WTC11 (cell line): ENCODE measurements at regions not wholly inside any gene's neighbourhood (a gene's known extent, or its start where the extent isn't known, plus 50 kb on each side); places are given as distances from the start of the nearest gene placed in this dataset.

Experiments
- ATAC-seq: fragments of 200-7000 bp; cut with Tn5 transposase; 2 replicates; pipeline ENCODE4 v1.10.0; 2021; ENCODE audit warnings: mild to moderate bottlenecking, moderate library complexity
- CTCF ChIA-PET: fragments of 300-600 bp; sonication (Branson Sonifier 250); formaldehyde crosslinking; loops from one replicate; lab custom pipeline; 2021; ENCODE audit warnings: antibody characterized with exemption; lab: Charles Lee
- POLR2A ChIA-PET: fragments of 350-600 bp; sonication (Branson Sonifier 250); formaldehyde crosslinking; loops from one replicate; lab custom pipeline; 2021; ENCODE audit warnings: antibody characterized with exemption; lab: Charles Lee
- DNase-seq: peaks from one replicate; pipeline ENCODE4 v3.0.0; 2021; ENCODE audit warnings: low spot score
- H3K27ac Mint-ChIP-seq: 2 replicates; pipeline ENCODE4 v1.8.0; 2021; ENCODE audit warnings: mixed read lengths
- H3K27me3 Mint-ChIP-seq: 2 replicates; pipeline ENCODE4 v1.8.0; 2021; ENCODE audit warnings: low read depth, mild to moderate bottlenecking, moderate library complexity, mixed read lengths
- H3K36me3 Mint-ChIP-seq: 2 replicates; pipeline ENCODE4 v1.8.0; 2021; ENCODE audit warnings: mixed read lengths
- H3K4me1 Mint-ChIP-seq: 2 replicates; pipeline ENCODE4 v1.8.0; 2022; ENCODE audit warnings: mixed read lengths
- H3K4me3 Mint-ChIP-seq: 2 replicates; pipeline ENCODE4 v1.8.0; 2021; ENCODE audit warnings: mild to moderate bottlenecking, moderate library complexity, mixed read lengths
- H3K9me3 Mint-ChIP-seq: 2 replicates; pipeline ENCODE4 v1.8.0; 2021; ENCODE audit warnings: mixed read lengths
- HMGA2 ChIP-seq: fragments of 250-450 bp; sonication (Bioruptor Pico); IDR thresholded peaks from 2 replicates; pipeline ENCODE4 v1.4.0; 2021; ENCODE audit warnings: mild to moderate bottlenecking, moderate library complexity
- IRF2 ChIP-seq: sonication (generic); formaldehyde crosslinking; IDR thresholded peaks from 2 replicates; pipeline ENCODE4 v1.8.0; 2022; ENCODE audit warnings: low read depth, missing genetic modification reagents, borderline replicate concordance
- JUN ChIP-seq: sonication (generic); formaldehyde crosslinking; IDR thresholded peaks from 2 replicates; pipeline ENCODE4 v1.8.0; 2023; ENCODE audit warnings: mild to moderate bottlenecking, missing genetic modification reagents
- NR3C1 ChIP-seq: sonication (generic); formaldehyde crosslinking; conservative IDR thresholded peaks from 2 replicates; pipeline ENCODE4 v1.8.1; 2023; ENCODE audit warnings: low read depth, mild to moderate bottlenecking, missing genetic modification reagents
- PRRX2 ChIP-seq: fragments of 250-450 bp; sonication (Bioruptor Pico); IDR thresholded peaks from 2 replicates; pipeline ENCODE4 v1.8.0; 2021; ENCODE audit warnings: mild to moderate bottlenecking
- RORB ChIP-seq: fragments of 250-450 bp; sonication (Bioruptor Pico); IDR thresholded peaks from 2 replicates; pipeline ENCODE4 v1.9.0; 2021; ENCODE audit warnings: mild to moderate bottlenecking
- ZNF121 ChIP-seq: sonication (generic); formaldehyde crosslinking; IDR thresholded peaks from 2 replicates; pipeline ENCODE4 v1.8.0; 2023; ENCODE audit warnings: missing genetic modification reagents
- ZNF317 ChIP-seq: sonication (generic); formaldehyde crosslinking; IDR thresholded peaks from 2 replicates; pipeline ENCODE4 v1.8.1; 2023; ENCODE audit warnings: low read depth, mild to moderate bottlenecking, moderate library complexity, missing genetic modification reagents, borderline replicate concordance
- ZNF396 ChIP-seq: fragments of 250-450 bp; sonication (Bioruptor Pico); IDR thresholded peaks from 2 replicates; pipeline ENCODE4 v1.8.0; 2021; ENCODE audit warnings: mild to moderate bottlenecking, moderate library complexity, borderline replicate concordance
- TF ChIP-seq, protein P1 (sequence below): fragments of 200-600 bp; IDR thresholded peaks from 2 replicates; pipeline ENCODE4 v1.8.0; 2022; ENCODE audit warnings: antibody characterized with exemption
- TF ChIP-seq, protein P2 (sequence below): sonication (generic); formaldehyde crosslinking; IDR thresholded peaks from 2 replicates; pipeline ENCODE4 v1.8.0; 2022; ENCODE audit warnings: mild to moderate bottlenecking, missing genetic modification reagents
- TF ChIP-seq, protein P3 (sequence below): sonication (generic); formaldehyde crosslinking; IDR thresholded peaks from 2 replicates; pipeline ENCODE4 v1.8.1; 2022; ENCODE audit warnings: missing genetic modification reagents, borderline replicate concordance
- TF ChIP-seq, protein P4 (sequence below): sonication (generic); formaldehyde crosslinking; IDR thresholded peaks from 2 replicates; pipeline ENCODE4 v1.8.1; 2022; ENCODE audit warnings: low read depth, missing genetic modification reagents, borderline replicate concordance
- TF ChIP-seq, protein P5 (sequence below): sonication (generic); formaldehyde crosslinking; IDR thresholded peaks from 2 replicates; pipeline ENCODE4 v1.8.0; 2023; ENCODE audit warnings: mild to moderate bottlenecking, missing genetic modification reagents
- TF ChIP-seq, protein P6 (sequence below): sonication (generic); formaldehyde crosslinking; IDR thresholded peaks from 2 replicates; pipeline ENCODE4 v1.8.1; 2023; ENCODE audit warnings: mild to moderate bottlenecking, missing genetic modification reagents, borderline replicate concordance
- TF ChIP-seq, protein P7 (sequence below): sonication (generic); formaldehyde crosslinking; conservative IDR thresholded peaks from 2 replicates; pipeline ENCODE4 v1.8.1; 2023; ENCODE audit warnings: mild to moderate bottlenecking, low read depth, missing genetic modification reagents, moderate library complexity
- TF ChIP-seq, protein P8 (sequence below): sonication (generic); formaldehyde crosslinking; IDR thresholded peaks from 2 replicates; pipeline ENCODE4 v1.8.0; 2023; ENCODE audit warnings: missing genetic modification reagents

DNA sequence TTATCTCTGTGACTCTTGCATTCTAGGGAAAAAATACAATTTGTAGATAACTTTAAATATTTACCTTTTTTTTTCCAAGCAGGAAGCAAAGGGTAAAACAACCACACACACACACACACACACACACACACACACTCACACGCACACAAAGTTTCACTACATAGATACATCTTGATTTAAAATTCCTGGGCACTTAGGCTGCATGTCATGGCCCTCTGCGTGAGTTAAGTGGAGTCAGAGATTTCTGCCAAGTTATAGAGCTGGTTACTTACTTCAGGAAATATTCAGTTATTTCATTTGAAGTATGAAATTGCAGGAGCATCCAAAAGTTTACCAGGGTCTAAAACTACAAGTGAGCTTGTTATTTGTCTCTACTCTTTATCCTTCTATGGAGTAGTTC, 612.0 kb downstream of the IRS1 start:
- no peak overlapping the region for H3K4me3 Mint-ChIP-seq
- no peak overlapping the region for H3K27ac Mint-ChIP-seq
- TF ChIP-seq ZNF121 (CRISPR knock-in tag), result no peak
- no peak for TF ChIP-seq PRRX2 (CRISPR knock-in tag)
- POLR2A ChIA-PET, result no interaction called here
- H3K27me3 Mint-ChIP-seq, result no peaks in the 10 kb centered on the region
- CTCF ChIA-PET, result interaction anchor here (1.1 kb wide), 1 partner anchor 28 kb away, joined by 4 read pairs; no protein-coding TSS in a partner anchor
- H3K36me3 Mint-ChIP-seq, result no peaks in the 10 kb centered on the region
- peaks cover 15% of the 10 kb centered on the region for H3K4me1 Mint-ChIP-seq
- H3K9me3 Mint-ChIP-seq, result no peaks in the 10 kb centered on the region
- no peak for DNase-seq
- no peak for ATAC-seq

DNA sequence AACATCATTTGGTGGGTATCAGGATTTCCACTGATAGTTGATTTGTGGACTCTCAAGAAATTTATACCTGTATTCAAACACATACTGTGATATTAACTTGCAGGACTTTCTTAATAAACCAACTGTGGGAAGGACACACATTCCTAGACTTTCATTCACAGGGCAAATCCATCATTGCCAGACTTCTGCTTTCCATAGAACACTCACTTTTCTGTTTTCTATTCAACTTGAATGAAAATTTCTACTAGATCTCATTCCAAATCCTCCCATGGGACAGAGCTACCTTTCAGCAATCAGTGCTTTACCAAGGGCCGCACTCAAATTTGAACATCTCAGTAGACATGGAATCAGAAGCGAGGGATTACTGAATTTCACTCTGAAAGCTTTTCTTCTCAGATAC, 612.5 kb downstream of the IRS1 start:
- Mint-ChIP-seq H3K27me3 (no peaks in the 10 kb centered on the region), H3K4me1 (peaks cover 15% of the 10 kb centered on the region), H3K27ac (no peak overlapping the region), H3K4me3 (no peak overlapping the region), H3K9me3 (no peaks in the 10 kb centered on the region), H3K36me3 (no peaks in the 10 kb centered on the region)
- CTCF ChIA-PET, result interaction anchor here (1.1 kb wide), 1 partner anchor 28 kb away, joined by 4 read pairs; no protein-coding TSS in a partner anchor
- no peak for ATAC-seq
- DNase-seq, result no peak
- POLR2A ChIA-PET, result no interaction called here
- TF ChIP-seq, protein P1, sequence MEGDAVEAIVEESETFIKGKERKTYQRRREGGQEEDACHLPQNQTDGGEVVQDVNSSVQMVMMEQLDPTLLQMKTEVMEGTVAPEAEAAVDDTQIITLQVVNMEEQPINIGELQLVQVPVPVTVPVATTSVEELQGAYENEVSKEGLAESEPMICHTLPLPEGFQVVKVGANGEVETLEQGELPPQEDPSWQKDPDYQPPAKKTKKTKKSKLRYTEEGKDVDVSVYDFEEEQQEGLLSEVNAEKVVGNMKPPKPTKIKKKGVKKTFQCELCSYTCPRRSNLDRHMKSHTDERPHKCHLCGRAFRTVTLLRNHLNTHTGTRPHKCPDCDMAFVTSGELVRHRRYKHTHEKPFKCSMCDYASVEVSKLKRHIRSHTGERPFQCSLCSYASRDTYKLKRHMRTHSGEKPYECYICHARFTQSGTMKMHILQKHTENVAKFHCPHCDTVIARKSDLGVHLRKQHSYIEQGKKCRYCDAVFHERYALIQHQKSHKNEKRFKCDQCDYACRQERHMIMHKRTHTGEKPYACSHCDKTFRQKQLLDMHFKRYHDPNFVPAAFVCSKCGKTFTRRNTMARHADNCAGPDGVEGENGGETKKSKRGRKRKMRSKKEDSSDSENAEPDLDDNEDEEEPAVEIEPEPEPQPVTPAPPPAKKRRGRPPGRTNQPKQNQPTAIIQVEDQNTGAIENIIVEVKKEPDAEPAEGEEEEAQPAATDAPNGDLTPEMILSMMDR, result no peak
- TF ChIP-seq, protein P2, sequence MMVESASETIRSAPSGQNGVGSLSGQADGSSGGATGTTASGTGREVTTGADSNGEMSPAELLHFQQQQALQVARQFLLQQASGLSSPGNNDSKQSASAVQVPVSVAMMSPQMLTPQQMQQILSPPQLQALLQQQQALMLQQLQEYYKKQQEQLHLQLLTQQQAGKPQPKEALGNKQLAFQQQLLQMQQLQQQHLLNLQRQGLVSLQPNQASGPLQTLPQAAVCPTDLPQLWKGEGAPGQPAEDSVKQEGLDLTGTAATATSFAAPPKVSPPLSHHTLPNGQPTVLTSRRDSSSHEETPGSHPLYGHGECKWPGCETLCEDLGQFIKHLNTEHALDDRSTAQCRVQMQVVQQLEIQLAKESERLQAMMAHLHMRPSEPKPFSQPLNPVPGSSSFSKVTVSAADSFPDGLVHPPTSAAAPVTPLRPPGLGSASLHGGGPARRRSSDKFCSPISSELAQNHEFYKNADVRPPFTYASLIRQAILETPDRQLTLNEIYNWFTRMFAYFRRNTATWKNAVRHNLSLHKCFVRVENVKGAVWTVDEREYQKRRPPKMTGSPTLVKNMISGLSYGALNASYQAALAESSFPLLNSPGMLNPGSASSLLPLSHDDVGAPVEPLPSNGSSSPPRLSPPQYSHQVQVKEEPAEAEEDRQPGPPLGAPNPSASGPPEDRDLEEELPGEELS (CRISPR knock-in tag), result no peak
- TF ChIP-seq, protein P3, sequence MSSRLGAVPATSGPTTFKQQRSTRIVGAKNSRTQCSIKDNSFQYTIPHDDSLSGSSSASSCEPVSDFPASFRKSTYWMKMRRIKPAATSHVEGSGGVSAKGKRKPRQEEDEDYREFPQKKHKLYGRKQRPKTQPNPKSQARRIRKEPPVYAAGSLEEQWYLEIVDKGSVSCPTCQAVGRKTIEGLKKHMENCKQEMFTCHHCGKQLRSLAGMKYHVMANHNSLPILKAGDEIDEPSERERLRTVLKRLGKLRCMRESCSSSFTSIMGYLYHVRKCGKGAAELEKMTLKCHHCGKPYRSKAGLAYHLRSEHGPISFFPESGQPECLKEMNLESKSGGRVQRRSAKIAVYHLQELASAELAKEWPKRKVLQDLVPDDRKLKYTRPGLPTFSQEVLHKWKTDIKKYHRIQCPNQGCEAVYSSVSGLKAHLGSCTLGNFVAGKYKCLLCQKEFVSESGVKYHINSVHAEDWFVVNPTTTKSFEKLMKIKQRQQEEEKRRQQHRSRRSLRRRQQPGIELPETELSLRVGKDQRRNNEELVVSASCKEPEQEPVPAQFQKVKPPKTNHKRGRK, result no peak
- TF ChIP-seq, protein P4, sequence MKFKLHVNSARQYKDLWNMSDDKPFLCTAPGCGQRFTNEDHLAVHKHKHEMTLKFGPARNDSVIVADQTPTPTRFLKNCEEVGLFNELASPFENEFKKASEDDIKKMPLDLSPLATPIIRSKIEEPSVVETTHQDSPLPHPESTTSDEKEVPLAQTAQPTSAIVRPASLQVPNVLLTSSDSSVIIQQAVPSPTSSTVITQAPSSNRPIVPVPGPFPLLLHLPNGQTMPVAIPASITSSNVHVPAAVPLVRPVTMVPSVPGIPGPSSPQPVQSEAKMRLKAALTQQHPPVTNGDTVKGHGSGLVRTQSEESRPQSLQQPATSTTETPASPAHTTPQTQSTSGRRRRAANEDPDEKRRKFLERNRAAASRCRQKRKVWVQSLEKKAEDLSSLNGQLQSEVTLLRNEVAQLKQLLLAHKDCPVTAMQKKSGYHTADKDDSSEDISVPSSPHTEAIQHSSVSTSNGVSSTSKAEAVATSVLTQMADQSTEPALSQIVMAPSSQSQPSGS (CRISPR knock-in tag), result no peak
- TF ChIP-seq HMGA2 (CRISPR knock-in tag) (no peak), RORB (CRISPR knock-in tag) (no peak), ZNF396 (no peak), JUN (CRISPR knock-in tag) (no peak), ZNF317 (CRISPR knock-in tag) (no peak), IRF2 (CRISPR knock-in tag) (no peak), NR3C1 (CRISPR knock-in tag) (no peak)
- TF ChIP-seq, protein P5, sequence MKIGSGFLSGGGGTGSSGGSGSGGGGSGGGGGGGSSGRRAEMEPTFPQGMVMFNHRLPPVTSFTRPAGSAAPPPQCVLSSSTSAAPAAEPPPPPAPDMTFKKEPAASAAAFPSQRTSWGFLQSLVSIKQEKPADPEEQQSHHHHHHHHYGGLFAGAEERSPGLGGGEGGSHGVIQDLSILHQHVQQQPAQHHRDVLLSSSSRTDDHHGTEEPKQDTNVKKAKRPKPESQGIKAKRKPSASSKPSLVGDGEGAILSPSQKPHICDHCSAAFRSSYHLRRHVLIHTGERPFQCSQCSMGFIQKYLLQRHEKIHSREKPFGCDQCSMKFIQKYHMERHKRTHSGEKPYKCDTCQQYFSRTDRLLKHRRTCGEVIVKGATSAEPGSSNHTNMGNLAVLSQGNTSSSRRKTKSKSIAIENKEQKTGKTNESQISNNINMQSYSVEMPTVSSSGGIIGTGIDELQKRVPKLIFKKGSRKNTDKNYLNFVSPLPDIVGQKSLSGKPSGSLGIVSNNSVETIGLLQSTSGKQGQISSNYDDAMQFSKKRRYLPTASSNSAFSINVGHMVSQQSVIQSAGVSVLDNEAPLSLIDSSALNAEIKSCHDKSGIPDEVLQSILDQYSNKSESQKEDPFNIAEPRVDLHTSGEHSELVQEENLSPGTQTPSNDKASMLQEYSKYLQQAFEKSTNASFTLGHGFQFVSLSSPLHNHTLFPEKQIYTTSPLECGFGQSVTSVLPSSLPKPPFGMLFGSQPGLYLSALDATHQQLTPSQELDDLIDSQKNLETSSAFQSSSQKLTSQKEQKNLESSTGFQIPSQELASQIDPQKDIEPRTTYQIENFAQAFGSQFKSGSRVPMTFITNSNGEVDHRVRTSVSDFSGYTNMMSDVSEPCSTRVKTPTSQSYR (CRISPR knock-in tag), result no peak
- TF ChIP-seq, protein P6, sequence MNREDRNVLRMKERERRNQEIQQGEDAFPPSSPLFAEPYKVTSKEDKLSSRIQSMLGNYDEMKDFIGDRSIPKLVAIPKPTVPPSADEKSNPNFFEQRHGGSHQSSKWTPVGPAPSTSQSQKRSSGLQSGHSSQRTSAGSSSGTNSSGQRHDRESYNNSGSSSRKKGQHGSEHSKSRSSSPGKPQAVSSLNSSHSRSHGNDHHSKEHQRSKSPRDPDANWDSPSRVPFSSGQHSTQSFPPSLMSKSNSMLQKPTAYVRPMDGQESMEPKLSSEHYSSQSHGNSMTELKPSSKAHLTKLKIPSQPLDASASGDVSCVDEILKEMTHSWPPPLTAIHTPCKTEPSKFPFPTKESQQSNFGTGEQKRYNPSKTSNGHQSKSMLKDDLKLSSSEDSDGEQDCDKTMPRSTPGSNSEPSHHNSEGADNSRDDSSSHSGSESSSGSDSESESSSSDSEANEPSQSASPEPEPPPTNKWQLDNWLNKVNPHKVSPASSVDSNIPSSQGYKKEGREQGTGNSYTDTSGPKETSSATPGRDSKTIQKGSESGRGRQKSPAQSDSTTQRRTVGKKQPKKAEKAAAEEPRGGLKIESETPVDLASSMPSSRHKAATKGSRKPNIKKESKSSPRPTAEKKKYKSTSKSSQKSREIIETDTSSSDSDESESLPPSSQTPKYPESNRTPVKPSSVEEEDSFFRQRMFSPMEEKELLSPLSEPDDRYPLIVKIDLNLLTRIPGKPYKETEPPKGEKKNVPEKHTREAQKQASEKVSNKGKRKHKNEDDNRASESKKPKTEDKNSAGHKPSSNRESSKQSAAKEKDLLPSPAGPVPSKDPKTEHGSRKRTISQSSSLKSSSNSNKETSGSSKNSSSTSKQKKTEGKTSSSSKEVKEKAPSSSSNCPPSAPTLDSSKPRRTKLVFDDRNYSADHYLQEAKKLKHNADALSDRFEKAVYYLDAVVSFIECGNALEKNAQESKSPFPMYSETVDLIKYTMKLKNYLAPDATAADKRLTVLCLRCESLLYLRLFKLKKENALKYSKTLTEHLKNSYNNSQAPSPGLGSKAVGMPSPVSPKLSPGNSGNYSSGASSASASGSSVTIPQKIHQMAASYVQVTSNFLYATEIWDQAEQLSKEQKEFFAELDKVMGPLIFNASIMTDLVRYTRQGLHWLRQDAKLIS (CRISPR knock-in tag), result no peak
- TF ChIP-seq, protein P7, sequence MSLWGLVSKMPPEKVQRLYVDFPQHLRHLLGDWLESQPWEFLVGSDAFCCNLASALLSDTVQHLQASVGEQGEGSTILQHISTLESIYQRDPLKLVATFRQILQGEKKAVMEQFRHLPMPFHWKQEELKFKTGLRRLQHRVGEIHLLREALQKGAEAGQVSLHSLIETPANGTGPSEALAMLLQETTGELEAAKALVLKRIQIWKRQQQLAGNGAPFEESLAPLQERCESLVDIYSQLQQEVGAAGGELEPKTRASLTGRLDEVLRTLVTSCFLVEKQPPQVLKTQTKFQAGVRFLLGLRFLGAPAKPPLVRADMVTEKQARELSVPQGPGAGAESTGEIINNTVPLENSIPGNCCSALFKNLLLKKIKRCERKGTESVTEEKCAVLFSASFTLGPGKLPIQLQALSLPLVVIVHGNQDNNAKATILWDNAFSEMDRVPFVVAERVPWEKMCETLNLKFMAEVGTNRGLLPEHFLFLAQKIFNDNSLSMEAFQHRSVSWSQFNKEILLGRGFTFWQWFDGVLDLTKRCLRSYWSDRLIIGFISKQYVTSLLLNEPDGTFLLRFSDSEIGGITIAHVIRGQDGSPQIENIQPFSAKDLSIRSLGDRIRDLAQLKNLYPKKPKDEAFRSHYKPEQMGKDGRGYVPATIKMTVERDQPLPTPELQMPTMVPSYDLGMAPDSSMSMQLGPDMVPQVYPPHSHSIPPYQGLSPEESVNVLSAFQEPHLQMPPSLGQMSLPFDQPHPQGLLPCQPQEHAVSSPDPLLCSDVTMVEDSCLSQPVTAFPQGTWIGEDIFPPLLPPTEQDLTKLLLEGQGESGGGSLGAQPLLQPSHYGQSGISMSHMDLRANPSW (CRISPR knock-in tag), result no peak
- TF ChIP-seq, protein P8, sequence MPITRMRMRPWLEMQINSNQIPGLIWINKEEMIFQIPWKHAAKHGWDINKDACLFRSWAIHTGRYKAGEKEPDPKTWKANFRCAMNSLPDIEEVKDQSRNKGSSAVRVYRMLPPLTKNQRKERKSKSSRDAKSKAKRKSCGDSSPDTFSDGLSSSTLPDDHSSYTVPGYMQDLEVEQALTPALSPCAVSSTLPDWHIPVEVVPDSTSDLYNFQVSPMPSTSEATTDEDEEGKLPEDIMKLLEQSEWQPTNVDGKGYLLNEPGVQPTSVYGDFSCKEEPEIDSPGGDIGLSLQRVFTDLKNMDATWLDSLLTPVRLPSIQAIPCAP (CRISPR knock-in tag), result no peak
